ENCODE measurements at regions not wholly inside any gene's neighbourhood (a gene's known extent, or its start where the extent isn't known, plus 50 kb on each side); places are given as distances from the start of the nearest gene placed in this dataset.

DNA sequence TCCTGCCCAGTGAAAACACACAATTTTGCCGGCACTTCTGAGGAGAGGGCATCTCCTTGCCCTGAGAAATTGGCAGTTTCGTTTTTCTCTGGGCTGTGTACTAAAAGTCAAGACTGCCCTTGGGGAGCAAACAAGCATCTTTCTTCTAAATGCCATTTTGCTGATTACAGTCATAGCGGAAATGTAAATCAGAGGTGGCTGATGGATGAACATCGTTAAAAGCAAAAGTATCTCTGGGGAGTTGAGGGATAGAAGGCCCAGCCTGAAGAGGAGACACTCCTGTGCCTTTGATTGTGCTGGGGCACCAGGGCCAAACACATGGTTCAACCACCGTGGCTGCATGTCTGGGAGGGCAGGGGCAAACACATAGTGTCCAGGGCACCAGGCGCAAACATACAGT, 49.8 kb downstream of the ABCC12 start:
- 70 to 74% methylated on average over 6 of the region's 6 CpGs for WGBS, 2 experiments (ENCODE audit: low coverage in 1 of 2, low lambda C conversion rate in 2 of 2, missing lambda C conversion rate in 2 of 2)
- Histone ChIP-seq H3K4me3 (no peak overlapping the region), H3K4me2 (ENCODE audit: unreplicated experiment) (no peak overlapping the region), H3F3A (ENCODE audit: insufficient read depth) (no peaks in the 10 kb centered on the region), H3K27ac (no peak overlapping the region), H3K9me2 (ENCODE audit: insufficient read depth) (no peaks in the 10 kb centered on the region), H3K27me3 (replicated peaks; ENCODE audit: insufficient read depth) (peaks cover 17% of the 10 kb centered on the region), H3K4me1 (ENCODE audit: insufficient read depth) (no peaks in the 10 kb centered on the region), H3K79me2 (ENCODE audit: insufficient read depth) (no peaks in the 10 kb centered on the region), H2AFZ (no peak overlapping the region), H3K9ac (no peak overlapping the region), H3K9me3 (ENCODE audit: low read depth) (no peaks in the 10 kb centered on the region), H3K36me3 (ENCODE audit: low read depth) (no peaks in the 10 kb centered on the region), H4K20me1 (ENCODE audit: insufficient read depth) (no peaks in the 10 kb centered on the region)
- no peak for DNase-seq
- in situ Hi-C loops (cut with MboI) = no loop called here
- TF ChIP-seq EZH2 (IDR thresholded peaks at IDR 0.05; ENCODE audit: insufficient read depth, poor library complexity, severe bottlenecking) (no peak), EZH2phosphoT487 (IDR thresholded peaks at IDR 0.05; ENCODE audit: insufficient read depth, low read depth) (no peak)

DNA sequence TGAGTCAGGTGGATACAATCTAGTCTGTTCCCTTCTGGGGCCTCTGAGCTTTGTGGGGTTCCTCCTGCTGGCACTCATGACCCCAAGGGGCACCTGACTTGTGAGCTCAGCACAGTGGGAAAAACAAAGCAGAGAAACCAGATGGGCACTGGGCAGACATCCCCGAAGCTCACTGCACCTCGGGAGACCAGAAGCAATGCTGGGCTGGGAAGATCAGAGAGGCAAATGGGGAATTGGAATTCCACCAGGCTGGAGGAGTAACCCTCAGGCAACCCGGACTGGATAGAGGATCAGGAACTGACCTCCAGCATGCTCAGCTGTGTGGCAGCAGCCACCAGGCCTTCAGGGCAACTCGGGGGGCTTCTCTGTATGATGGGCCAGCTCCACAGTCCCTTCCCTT, 50.3 kb downstream of the ABCC12 start:
- no peak for TF ChIP-seq EZH2phosphoT487 (IDR thresholded peaks at IDR 0.05; ENCODE audit: insufficient read depth, low read depth)
- Histone ChIP-seq H4K20me1 (ENCODE audit: insufficient read depth) (no peaks in the 10 kb centered on the region), H3K9ac (no peak overlapping the region), H3K4me1 (ENCODE audit: insufficient read depth) (no peaks in the 10 kb centered on the region), H2AFZ (no peak overlapping the region), H3F3A (ENCODE audit: insufficient read depth) (no peaks in the 10 kb centered on the region), H3K36me3 (ENCODE audit: low read depth) (no peaks in the 10 kb centered on the region), H3K9me3 (ENCODE audit: low read depth) (no peaks in the 10 kb centered on the region), H3K79me2 (ENCODE audit: insufficient read depth) (no peaks in the 10 kb centered on the region), H3K27ac (no peak overlapping the region), H3K4me3 (no peak overlapping the region), H3K4me2 (ENCODE audit: unreplicated experiment) (no peak overlapping the region), H3K9me2 (ENCODE audit: insufficient read depth) (no peaks in the 10 kb centered on the region), H3K27me3 (replicated peaks; ENCODE audit: insufficient read depth) (peaks cover 11% of the 10 kb centered on the region)
- no peak for DNase-seq
- 53 to 67% methylated on average over 4 of the region's 4 CpGs for WGBS, 2 experiments (ENCODE audit: low coverage in 1 of 2, low lambda C conversion rate in 2 of 2, missing lambda C conversion rate in 2 of 2)
- in situ Hi-C loops (cut with MboI) = no loop called here

GRCh38 chr16:48103591-48103990, 52.2 kb downstream of the ABCC12 start:
- Histone ChIP-seq H3K9ac (no peak overlapping the region), H3K27ac (no peak overlapping the region), H4K20me1 (ENCODE audit: insufficient read depth) (no peaks in the 10 kb centered on the region), H3K4me2 (ENCODE audit: unreplicated experiment) (no peak overlapping the region), H3F3A (ENCODE audit: insufficient read depth) (no peaks in the 10 kb centered on the region), H3K9me3 (ENCODE audit: low read depth) (no peaks in the 10 kb centered on the region), H3K4me3 (no peak overlapping the region), H3K9me2 (ENCODE audit: insufficient read depth) (no peaks in the 10 kb centered on the region), H3K4me1 (ENCODE audit: insufficient read depth) (no peaks in the 10 kb centered on the region), H3K79me2 (ENCODE audit: insufficient read depth) (no peaks in the 10 kb centered on the region), H2AFZ (no peak overlapping the region), H3K27me3 (replicated peaks; ENCODE audit: insufficient read depth) (peaks cover 4% of the 10 kb centered on the region), H3K36me3 (ENCODE audit: low read depth) (no peaks in the 10 kb centered on the region)
- WGBS, 2 experiments (ENCODE audit: low coverage in 1 of 2, low lambda C conversion rate in 2 of 2, missing lambda C conversion rate in 2 of 2) = 45 to 48% methylated on average over 6 of the region's 6 CpGs
- DNase-seq = no peak
- in situ Hi-C loops (cut with MboI) = no loop called here
- TF ChIP-seq EZH2 (IDR thresholded peaks at IDR 0.05; ENCODE audit: insufficient read depth, poor library complexity, severe bottlenecking) (no peak), EZH2phosphoT487 (IDR thresholded peaks at IDR 0.05; ENCODE audit: insufficient read depth, low read depth) (no peak)

DNA sequence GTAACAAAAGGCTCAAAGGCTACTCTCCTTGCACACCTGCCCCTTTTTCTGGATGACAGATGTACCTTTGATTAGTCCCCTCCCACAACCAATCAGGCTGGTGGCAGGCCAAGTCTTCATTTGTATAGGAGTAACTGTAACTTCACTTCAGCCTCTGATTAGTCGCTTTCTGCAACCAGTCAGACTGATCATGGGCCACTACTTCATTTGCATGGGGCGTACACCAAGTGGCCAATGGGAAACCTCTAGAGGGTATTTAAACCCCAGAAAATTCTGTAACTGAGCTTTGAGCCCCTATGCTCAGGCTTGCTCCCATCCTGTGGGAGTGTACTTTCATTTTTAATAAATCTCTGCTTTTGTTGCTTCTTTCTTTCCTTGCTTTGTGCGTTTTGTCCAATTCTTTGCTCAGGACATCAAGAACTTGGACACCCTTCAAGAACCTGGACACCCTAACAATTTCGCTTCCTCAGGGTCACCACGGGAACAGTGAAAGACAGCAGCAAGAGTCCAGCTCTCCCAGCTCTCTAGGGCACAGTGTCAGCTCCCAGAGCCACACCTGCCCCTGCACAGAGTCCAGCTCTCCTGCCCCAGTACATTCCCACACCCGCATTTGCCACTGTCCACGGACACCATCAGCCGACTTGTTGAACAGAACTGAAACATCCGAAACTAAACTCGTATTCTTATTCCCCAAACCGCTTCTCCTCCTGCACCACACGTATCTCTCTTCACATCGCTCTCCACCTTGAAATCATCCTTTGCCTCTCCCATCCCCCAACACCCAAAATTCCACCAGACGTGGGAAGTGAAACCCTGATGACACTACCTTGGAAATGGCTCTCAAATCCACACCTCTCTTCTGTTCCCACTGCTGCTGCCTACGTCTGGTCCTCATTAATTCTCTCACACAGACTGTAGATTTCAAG, 53.4 kb downstream of the ABCC12 start:
- H3K9me2 ChIP-seq (ENCODE audit: insufficient read depth) = no peaks in the 10 kb centered on the region
- no peak overlapping the region for H3K9ac ChIP-seq
- in situ Hi-C loops (cut with MboI) = no loop called here
- H3K9me3 ChIP-seq (ENCODE audit: low read depth) = no peaks in the 10 kb centered on the region
- DNase-seq = no peak
- no peak for TF ChIP-seq EZH2phosphoT487 (IDR thresholded peaks at IDR 0.05; ENCODE audit: insufficient read depth, low read depth)
- TF ChIP-seq EZH2 (IDR thresholded peaks at IDR 0.05; ENCODE audit: insufficient read depth, poor library complexity, severe bottlenecking) = no peak
- no peaks in the 10 kb centered on the region for H4K20me1 ChIP-seq (ENCODE audit: insufficient read depth)
- H3K27ac ChIP-seq = no peak overlapping the region
- H3K4me2 ChIP-seq (ENCODE audit: unreplicated experiment) = no peak overlapping the region
- H3K4me3 ChIP-seq = no peak overlapping the region
- no peaks in the 10 kb centered on the region for H3K79me2 ChIP-seq (ENCODE audit: insufficient read depth)
- no peaks in the 10 kb centered on the region for H3K36me3 ChIP-seq (ENCODE audit: low read depth)
- no peak overlapping the region for H2AFZ ChIP-seq
- no peaks in the 10 kb centered on the region for H3F3A ChIP-seq (ENCODE audit: insufficient read depth)
- no peaks in the 10 kb centered on the region for H3K4me1 ChIP-seq (ENCODE audit: insufficient read depth)
- 49 to 51% methylated on average over 15 of the region's 15 CpGs for WGBS, 2 experiments (ENCODE audit: low coverage in 1 of 2, low lambda C conversion rate in 2 of 2, missing lambda C conversion rate in 2 of 2)
- H3K27me3 ChIP-seq (replicated peaks; ENCODE audit: insufficient read depth) = no peaks in the 10 kb centered on the region; the same call in 1 of the 2 replicates
